ENCODE measurements at regions not wholly inside any gene's neighbourhood (a gene's known extent, or its start where the extent isn't known, plus 50 kb on each side); places are given as distances from the start of the nearest gene placed in this dataset.

DNA sequence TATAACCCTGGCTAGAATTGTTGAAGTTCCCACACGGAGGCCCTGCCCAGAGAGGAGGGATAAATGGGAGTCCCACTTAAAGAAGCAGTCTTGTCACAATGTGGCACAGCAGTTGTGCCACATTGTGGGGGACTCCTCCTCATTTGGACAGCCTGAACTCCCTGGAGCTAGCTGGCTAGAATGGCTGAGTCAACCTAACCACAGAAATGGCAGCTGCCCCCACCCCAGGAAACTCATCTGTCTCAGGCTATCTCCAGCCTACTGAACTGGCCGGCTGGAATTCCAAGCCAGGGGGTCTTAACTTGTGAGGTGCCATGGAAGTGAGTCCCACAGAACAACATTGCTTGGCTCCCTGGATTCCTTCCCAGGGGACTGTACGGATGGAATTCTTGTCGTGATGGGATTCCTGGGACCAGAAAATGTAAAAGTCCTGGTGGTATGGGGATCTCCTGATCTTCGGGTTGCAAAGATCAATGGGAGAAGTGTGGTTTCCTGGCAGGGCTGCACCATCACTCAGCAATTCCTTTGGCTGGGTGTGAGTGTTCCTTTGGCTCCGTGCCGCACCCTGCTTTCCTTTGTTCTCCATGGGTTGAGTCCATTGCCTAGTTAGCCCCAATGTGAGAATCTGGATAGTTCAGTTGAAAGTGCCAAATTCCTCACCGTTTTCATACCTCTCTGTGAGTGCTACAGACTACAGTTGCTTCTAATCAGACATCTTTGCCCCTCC lies 791.2 kb upstream of the FAT3 start:
- no peak overlapping the region for H3K27ac ChIP-seq (ENCODE audit: low read length)
- no peaks in the 10 kb centered on the region for H3K4me1 ChIP-seq (ENCODE audit: low read length)
- H3K27me3 ChIP-seq (replicated peaks; ENCODE audit: insufficient read depth, low read length) = no peaks in the 10 kb centered on the region
- no peaks in the 10 kb centered on the region for H3F3A ChIP-seq (ENCODE audit: insufficient read depth, low read length)
- no peak overlapping the region for H3K9ac ChIP-seq (ENCODE audit: low read length)
- TF ChIP-seq EZH2 (optimal IDR thresholded peaks at IDR 0.05; ENCODE audit: low read depth, low read length) = no peak
- TF ChIP-seq, protein P1, sequence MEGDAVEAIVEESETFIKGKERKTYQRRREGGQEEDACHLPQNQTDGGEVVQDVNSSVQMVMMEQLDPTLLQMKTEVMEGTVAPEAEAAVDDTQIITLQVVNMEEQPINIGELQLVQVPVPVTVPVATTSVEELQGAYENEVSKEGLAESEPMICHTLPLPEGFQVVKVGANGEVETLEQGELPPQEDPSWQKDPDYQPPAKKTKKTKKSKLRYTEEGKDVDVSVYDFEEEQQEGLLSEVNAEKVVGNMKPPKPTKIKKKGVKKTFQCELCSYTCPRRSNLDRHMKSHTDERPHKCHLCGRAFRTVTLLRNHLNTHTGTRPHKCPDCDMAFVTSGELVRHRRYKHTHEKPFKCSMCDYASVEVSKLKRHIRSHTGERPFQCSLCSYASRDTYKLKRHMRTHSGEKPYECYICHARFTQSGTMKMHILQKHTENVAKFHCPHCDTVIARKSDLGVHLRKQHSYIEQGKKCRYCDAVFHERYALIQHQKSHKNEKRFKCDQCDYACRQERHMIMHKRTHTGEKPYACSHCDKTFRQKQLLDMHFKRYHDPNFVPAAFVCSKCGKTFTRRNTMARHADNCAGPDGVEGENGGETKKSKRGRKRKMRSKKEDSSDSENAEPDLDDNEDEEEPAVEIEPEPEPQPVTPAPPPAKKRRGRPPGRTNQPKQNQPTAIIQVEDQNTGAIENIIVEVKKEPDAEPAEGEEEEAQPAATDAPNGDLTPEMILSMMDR (IDR thresholded peaks at IDR 0.05; ENCODE audit: low read length) = no peak
- TF ChIP-seq EZH2phosphoT487 (IDR thresholded peaks at IDR 0.05; ENCODE audit: low read length) = no peak
- H3K79me2 ChIP-seq (ENCODE audit: low read length) = no peaks in the 10 kb centered on the region
- H3K9me3 ChIP-seq (replicated peaks; ENCODE audit: insufficient read depth, low read length) = no peaks in the 10 kb centered on the region
- no peaks in the 10 kb centered on the region for H4K20me1 ChIP-seq (ENCODE audit: insufficient read depth, low read length)
- no peaks in the 10 kb centered on the region for H3K36me3 ChIP-seq (replicated peaks; ENCODE audit: insufficient read depth, low read length)
- no peaks in the 10 kb centered on the region for H3K9me2 ChIP-seq (replicated peaks; ENCODE audit: insufficient read depth, low read length)
- DNase-seq = no peak
- H3K4me3 ChIP-seq (ENCODE audit: low read length) = no peak overlapping the region
- no peak overlapping the region for H2AFZ ChIP-seq (ENCODE audit: low read length)
- no peak overlapping the region for H3K4me2 ChIP-seq (ENCODE audit: low read depth, low read length)

DNA sequence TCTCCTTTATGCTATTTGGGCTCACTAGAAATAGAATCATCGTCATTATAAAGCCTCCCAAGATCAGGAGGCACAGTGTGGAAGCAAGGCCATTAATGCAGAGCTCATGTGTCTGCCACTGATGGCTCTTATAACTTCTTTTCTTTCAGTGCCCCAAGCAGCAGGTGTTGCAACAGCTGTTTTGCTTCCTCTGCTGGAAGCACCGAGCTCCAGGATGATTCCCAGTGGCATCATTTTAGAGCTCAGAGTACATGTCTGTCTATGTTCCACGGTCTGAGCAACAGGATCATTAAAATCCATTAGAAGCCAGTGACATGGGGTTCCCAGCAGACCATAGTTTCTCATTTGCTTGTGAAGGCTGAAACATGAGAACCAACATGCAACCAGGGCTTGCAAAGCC lies 803.0 kb upstream of the FAT3 start:
- H3K4me2 ChIP-seq (ENCODE audit: low read depth, low read length) = no peak overlapping the region
- H3K9ac ChIP-seq (ENCODE audit: low read length) = no peak overlapping the region
- H3K27me3 ChIP-seq (replicated peaks; ENCODE audit: insufficient read depth, low read length) = no peaks in the 10 kb centered on the region
- TF ChIP-seq EZH2 (optimal IDR thresholded peaks at IDR 0.05; ENCODE audit: low read depth, low read length) (no peak), EZH2phosphoT487 (IDR thresholded peaks at IDR 0.05; ENCODE audit: low read length) (no peak)
- TF ChIP-seq, protein P1 (IDR thresholded peaks at IDR 0.05; ENCODE audit: low read length) = no peak
- H3K79me2 ChIP-seq (ENCODE audit: low read length) = no peaks in the 10 kb centered on the region
- no peaks in the 10 kb centered on the region for H3K36me3 ChIP-seq (replicated peaks; ENCODE audit: insufficient read depth, low read length)
- DNase-seq = no peak
- H3K9me2 ChIP-seq (replicated peaks; ENCODE audit: insufficient read depth, low read length) = no peaks in the 10 kb centered on the region
- H3K4me1 ChIP-seq (ENCODE audit: low read length) = no peaks in the 10 kb centered on the region
- H3K9me3 ChIP-seq (replicated peaks; ENCODE audit: insufficient read depth, low read length) = no peaks in the 10 kb centered on the region
- H3F3A ChIP-seq (ENCODE audit: insufficient read depth, low read length) = no peaks in the 10 kb centered on the region
- H3K27ac ChIP-seq (ENCODE audit: low read length) = no peak overlapping the region
- H2AFZ ChIP-seq (ENCODE audit: low read length) = no peak overlapping the region
- no peaks in the 10 kb centered on the region for H4K20me1 ChIP-seq (ENCODE audit: insufficient read depth, low read length)
- H3K4me3 ChIP-seq (ENCODE audit: low read length) = no peak overlapping the region

DNA sequence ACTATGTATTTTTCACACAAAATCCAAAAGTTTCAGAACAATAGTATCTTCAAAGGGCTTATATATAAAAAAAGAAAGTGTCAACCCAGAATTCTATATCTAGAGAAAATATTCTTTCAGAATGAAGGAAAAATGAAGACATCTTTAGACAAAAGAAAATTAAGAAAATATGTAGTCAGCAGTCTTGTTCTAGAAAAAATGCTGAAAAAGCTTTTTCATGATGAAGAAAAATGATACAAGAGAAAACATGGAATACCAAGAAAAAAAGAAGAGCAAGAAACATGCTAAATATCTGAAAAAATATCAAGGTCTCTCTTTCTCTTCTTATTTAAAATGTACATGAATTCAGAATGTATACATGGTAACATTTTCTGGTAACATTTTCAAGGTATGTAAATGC lies 816.8 kb upstream of the FAT3 start:
- TF ChIP-seq EZH2 (optimal IDR thresholded peaks at IDR 0.05; ENCODE audit: low read depth, low read length) (no peak), EZH2phosphoT487 (IDR thresholded peaks at IDR 0.05; ENCODE audit: low read length) (no peak)
- TF ChIP-seq, protein P1 (IDR thresholded peaks at IDR 0.05; ENCODE audit: low read length) = no peak
- no peak for DNase-seq
- no peaks in the 10 kb centered on the region for H3K27me3 ChIP-seq (replicated peaks; ENCODE audit: insufficient read depth, low read length)

More for the DNA sequence above, 816.8 kb upstream of the FAT3 start:
- no peak overlapping the region for H3K27ac ChIP-seq (ENCODE audit: low read length)
- H3K9ac ChIP-seq (ENCODE audit: low read length) = no peak overlapping the region
- H3K9me3 ChIP-seq (replicated peaks; ENCODE audit: insufficient read depth, low read length) = no peaks in the 10 kb centered on the region
- no peaks in the 10 kb centered on the region for H3F3A ChIP-seq (ENCODE audit: insufficient read depth, low read length)
- H4K20me1 ChIP-seq (ENCODE audit: insufficient read depth, low read length) = no peaks in the 10 kb centered on the region
- no peak overlapping the region for H2AFZ ChIP-seq (ENCODE audit: low read length)
- no peaks in the 10 kb centered on the region for H3K79me2 ChIP-seq (ENCODE audit: low read length)
- no peaks in the 10 kb centered on the region for H3K36me3 ChIP-seq (replicated peaks; ENCODE audit: insufficient read depth, low read length)
- H3K4me3 ChIP-seq (ENCODE audit: low read length) = no peak overlapping the region
- no peaks in the 10 kb centered on the region for H3K4me1 ChIP-seq (ENCODE audit: low read length)
- no peak overlapping the region for H3K4me2 ChIP-seq (ENCODE audit: low read depth, low read length)
- no peaks in the 10 kb centered on the region for H3K9me2 ChIP-seq (replicated peaks; ENCODE audit: insufficient read depth, low read length)
